HepG2 (cell line): ENCODE measurements at regions not wholly inside any gene's neighbourhood (a gene's known extent, or its start where the extent isn't known, plus 50 kb on each side); places are given as distances from the start of the nearest gene placed in this dataset.

Experiments used
- ATAC-seq: fragments of 200-7000 bp; cut with Tn5 transposase; 3 replicates; pipeline ENCODE4 v1.9.1; 2020; ENCODE audit warnings: mild to moderate bottlenecking, moderate library complexity
- BruUV-seq: library from RNA; stranded (reverse); fragments of 400-500 nt; replicated peaks from 2 replicates; lab custom pipeline; 2021; lab: Mats Ljungman, UMichigan
- CTCF ChIA-PET: fragments of 300-600 bp; formaldehyde crosslinking; extraction: SDS; loops from one replicate; lab custom pipeline; 2021; ENCODE audit warnings: low total read pairs, inconsistent platforms, low intra/inter-chr PET ratio; lab: Yijun Ruan, JAX
- POLR2A ChIA-PET: fragments of 350-600 bp; sonication (Branson Sonifier 250); formaldehyde crosslinking; loops from one replicate; lab custom pipeline; 2020; ENCODE audit warnings: antibody characterized with exemption, inconsistent platforms; lab: Yijun Ruan, JAX
- DNase-seq: peaks from one replicate; pipeline ENCODE4 v3.0.0-alpha.2; 2015; ENCODE audit warnings: low spot score
- FAIRE-seq: peaks from 3 replicates; lab custom pipeline; 2011; peaks lifted over from hg19 to GRCh38; lab: Jason Lieb, UNC
- H2AFZ ChIP-seq: one replicate; pipeline ENCODE4 v1.6.1; 2011; ENCODE audit warnings: low read length, inconsistent platforms
- H3K27ac ChIP-seq: fragments of 300-600 bp; 3 replicates; pipeline ENCODE4 v1.8.0; 2011; ENCODE audit warnings: mixed run types, mild to moderate bottlenecking, mixed read lengths, low read length, inconsistent platforms; ENCODE audit not compliant: insufficient read depth; ENCODE audit errors: extremely low read length
- H3K27me3 ChIP-seq, 2 experiments: fragments of 200-600 bp in 1 of 2; 2 replicates in 1 of 2; 3 replicates in 1 of 2; pipeline versions ENCODE4 v1.6.0 to v1.8.0; 2011; ENCODE audit warnings: low read length in 2 of 2, mild to moderate bottlenecking in 2 of 2, moderate library complexity in 2 of 2, inconsistent platforms in 1 of 2; ENCODE audit not compliant: insufficient read depth in 2 of 2, control insufficient read depth in 1 of 2
- H3K36me3 ChIP-seq, 2 experiments: fragments of 200-600 bp in 1 of 2; replicated peaks in 1 of 2; 2 replicates in 1 of 2; 3 replicates in 1 of 2; pipeline versions ENCODE4 v1.5.1 to v1.8.0; 2011; ENCODE audit warnings: low read length in 2 of 2, inconsistent platforms in 1 of 2; ENCODE audit not compliant: insufficient read depth in 2 of 2, control insufficient read depth in 1 of 2
- H3K4me1 ChIP-seq: 2 replicates; pipeline ENCODE4 v1.5.1; 2012; ENCODE audit warnings: low read length, inconsistent platforms; ENCODE audit not compliant: insufficient read depth
- H3K4me2 ChIP-seq: 2 replicates; pipeline ENCODE4 v1.6.0; 2011; ENCODE audit warnings: low read depth, low read length, inconsistent platforms
- H3K4me3 ChIP-seq, 3 experiments: fragments of 200-600 bp in 1 of 3; sonication (generic), shearing (Covaris generic) in 1 of 3; replicated peaks in 1 of 3; 2 replicates each; pipeline ENCODE4 v1.5.1; 2011 to 2016; ENCODE audit warnings: low read length in 3 of 3, inconsistent platforms in 2 of 3, low read depth in 2 of 3, mild to moderate bottlenecking in 2 of 3, control low read depth in 1 of 3, mixed read lengths in 1 of 3; ENCODE audit not compliant: insufficient read depth in 1 of 3
- H3K79me2 ChIP-seq: one replicate; pipeline ENCODE4 v1.6.1; 2011; ENCODE audit warnings: low read length, inconsistent platforms; ENCODE audit not compliant: insufficient read depth
- H3K9ac ChIP-seq: 2 replicates; pipeline ENCODE4 v1.6.0; 2011; ENCODE audit warnings: mild to moderate bottlenecking, low read depth, low read length, inconsistent platforms; ENCODE audit not compliant: insufficient read depth
- H3K9me3 ChIP-seq: 2 replicates; pipeline ENCODE4 v1.5.1; 2012; ENCODE audit warnings: mild to moderate bottlenecking, low read length
- H4K20me1 ChIP-seq: 2 replicates; pipeline ENCODE4 v1.6.0; 2011; ENCODE audit warnings: inconsistent platforms, mild to moderate bottlenecking, low read length, moderate library complexity; ENCODE audit not compliant: insufficient read depth
- ATM ChIP-seq: fragments of 450-650 bp; IDR thresholded peaks from 2 replicates; pipeline ENCODE4 v1.7.1; 2017; ENCODE audit warnings: mild to moderate bottlenecking, borderline replicate concordance
- CREB1 ChIP-seq, 2 experiments: fragments of 450-650 bp in 1 of 2; IDR thresholded peaks; 2 replicates each; pipeline ENCODE4 v1.6.1; 2016 to 2017; ENCODE audit warnings: control low read depth in 1 of 2, mild to moderate bottlenecking in 1 of 2, missing compliant biosample characterization in 1 of 2, missing genetic modification characterization in 1 of 2
- HOXA9 ChIP-seq: sonication (generic); formaldehyde crosslinking; IDR thresholded peaks from 2 replicates; pipeline ENCODE4 v1.8.1; 2022; ENCODE audit warnings: missing genetic modification reagents, mild to moderate bottlenecking, moderate library complexity, borderline replicate concordance
- NBN ChIP-seq: fragments of 450-650 bp; conservative IDR thresholded peaks from 2 replicates; pipeline ENCODE4 v1.6.1; 2017
- NFE2L2 ChIP-seq: fragments of 150-350 bp; IDR thresholded peaks from 2 replicates; pipeline ENCODE4 v1.6.1; 2014; ENCODE audit warnings: low read length
- NFRKB ChIP-seq: fragments of 450-650 bp; IDR thresholded peaks from 2 replicates; pipeline ENCODE4 v1.6.1; 2017
- NONO ChIP-seq, 2 experiments: fragments of 450-650 bp in 1 of 2; sonication (generic) in 1 of 2; formaldehyde crosslinking in 1 of 2; IDR thresholded peaks in 1 of 2; conservative IDR thresholded peaks in 1 of 2; 2 replicates each; pipeline versions ENCODE4 v1.6.1 to v1.8.0; 2017 to 2022; ENCODE audit warnings: mild to moderate bottlenecking in 1 of 2, missing genetic modification reagents in 1 of 2, moderate library complexity in 1 of 2
- PHB2 ChIP-seq: fragments of 450-650 bp; IDR thresholded peaks from 2 replicates; pipeline ENCODE4 v1.6.1; 2018; ENCODE audit not compliant: partially characterized antibody
- THRA ChIP-seq: sonication (generic); formaldehyde crosslinking; IDR thresholded peaks from 2 replicates; pipeline ENCODE4 v1.4.0; 2020; ENCODE audit warnings: missing genetic modification reagents, borderline replicate concordance
- ZBTB34 ChIP-seq: sonication (generic); formaldehyde crosslinking; IDR thresholded peaks from 2 replicates; pipeline ENCODE4 v1.8.0; 2022; ENCODE audit warnings: mild to moderate bottlenecking, missing genetic modification reagents
- ZFP36 ChIP-seq: fragments of 150-350 bp; IDR thresholded peaks from 2 replicates; pipeline ENCODE4 v1.6.1; 2018; ENCODE audit warnings: borderline replicate concordance, low read length, low read depth; ENCODE audit not compliant: partially characterized antibody
- ZNF282 ChIP-seq: fragments of 450-650 bp; IDR thresholded peaks from 2 replicates; pipeline ENCODE4 v1.6.1; 2018; ENCODE audit not compliant: partially characterized antibody
- ZNF589 ChIP-seq: sonication (generic); formaldehyde crosslinking; conservative IDR thresholded peaks from 2 replicates; pipeline ENCODE4 v1.8.0; 2022; ENCODE audit warnings: mild to moderate bottlenecking, moderate library complexity, missing genetic modification reagents
- ZNF672 ChIP-seq: sonication (generic); formaldehyde crosslinking; IDR thresholded peaks from 2 replicates; pipeline ENCODE4 v1.8.1; 2022; ENCODE audit warnings: missing genetic modification reagents
- ZSCAN29 ChIP-seq: sonication (generic); formaldehyde crosslinking; conservative IDR thresholded peaks from 2 replicates; pipeline ENCODE4 v1.4.0; 2020; ENCODE audit warnings: mild to moderate bottlenecking, missing genetic modification reagents
- WGBS: methylation state at CpG from one replicate; pipeline ENCODE4 v1.1.6; 2017; ENCODE audit warnings: low lambda C conversion rate; 5-methylcytosine and 5-hydroxymethylcytosine counted together
- in situ Hi-C: cut with HindIII; loops from 2 replicates; pipeline ENCODE4 v1.10.0; 2017; ENCODE audit warnings: low pct_unique_long_range_greater_than_20kb; ENCODE audit not compliant: extremely low pct_ligation_motif_present
- intact Hi-C: fragments of 100-400 bp; cut with micrococcal nuclease; formaldehyde crosslinking; loops from one replicate; pipeline ENCODE4 v1.10.0; 2022; ENCODE audit not compliant: unreplicated experiment
- TF ChIP-seq, protein P1 (sequence below): sonication (generic); formaldehyde crosslinking; IDR thresholded peaks from 2 replicates; pipeline ENCODE4 v1.4.0; 2020; ENCODE audit warnings: mild to moderate bottlenecking, missing genetic modification reagents
- TF ChIP-seq, protein P2 (sequence below): sonication (generic); formaldehyde crosslinking; IDR thresholded peaks from 2 replicates; pipeline ENCODE4 v1.8.0; 2022; ENCODE audit warnings: missing genetic modification reagents, mild to moderate bottlenecking, moderate library complexity, borderline replicate concordance

DNA sequence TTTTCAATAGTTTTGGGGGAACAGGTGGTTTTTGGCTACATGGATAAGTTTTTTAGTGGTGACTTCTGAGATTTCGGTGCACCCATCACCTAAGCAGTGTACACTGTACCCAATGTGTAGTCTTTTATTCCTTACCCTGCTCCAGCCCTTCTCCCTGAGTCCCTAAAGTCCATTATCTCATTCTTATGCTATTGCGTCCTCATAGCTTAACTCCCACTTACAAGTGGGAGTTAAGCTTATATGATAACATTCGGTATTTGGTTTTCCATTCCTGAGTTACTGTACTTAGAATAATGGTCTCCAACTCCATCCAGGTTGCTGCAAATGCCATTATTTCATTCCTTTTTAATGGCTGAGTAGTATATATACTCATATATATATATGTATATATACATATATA, 90.9 kb upstream of the ACSL3 start (continued):
- TF ChIP-seq ZBTB34 (CRISPR knock-in tag) = no peak
- TF ChIP-seq THRA (CRISPR knock-in tag) = no peak

GRCh38 chr2:222771832-222772231, 89.0 kb upstream of the ACSL3 start:
- BruUV-seq = no TSS peak
- H3K79me2 ChIP-seq = no peaks in the 10 kb centered on the region
- no peaks in the 10 kb centered on the region for H3K9me3 ChIP-seq
- H3K4me1 ChIP-seq = peaks cover 35% of the 10 kb centered on the region
- ChIA-PET POLR2A (no interaction called here), CTCF (no interaction called here)
- H4K20me1 ChIP-seq = no peaks in the 10 kb centered on the region
- no peaks in the 10 kb centered on the region for H3K36me3 ChIP-seq
- no peak overlapping the region for H3K9ac ChIP-seq
- H3K4me2 ChIP-seq = no peak overlapping the region
- H2AFZ ChIP-seq = peak overlapping the region; percentile 33
- DNase-seq = no peak
- in situ Hi-C loops (no loop called here), intact Hi-C loops (no loop called here)
- no peaks in the 10 kb centered on the region; a peak in 1 of 5 replicates for H3K27me3 ChIP-seq
- H3K27ac ChIP-seq = no peak overlapping the region
- 73% methylated on average over 3 of the region's 3 CpGs for WGBS
- FAIRE-seq = no peak
- no peak for ATAC-seq
- H3K4me3 ChIP-seq = no peak overlapping the region
- 0 out of 2 replicates have a peak, but pooled peaks have one; percentile 78 for TF ChIP-seq ATM
- TF ChIP-seq, protein P1, sequence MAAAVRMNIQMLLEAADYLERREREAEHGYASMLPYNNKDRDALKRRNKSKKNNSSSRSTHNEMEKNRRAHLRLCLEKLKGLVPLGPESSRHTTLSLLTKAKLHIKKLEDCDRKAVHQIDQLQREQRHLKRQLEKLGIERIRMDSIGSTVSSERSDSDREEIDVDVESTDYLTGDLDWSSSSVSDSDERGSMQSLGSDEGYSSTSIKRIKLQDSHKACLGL (CRISPR knock-in tag) = no peak
- TF ChIP-seq NBN = peak; percentile 93
- peak; percentile 58 for TF ChIP-seq PHB2
- peak; percentile 75 for TF ChIP-seq ZNF282
- TF ChIP-seq HOXA9 (CRISPR knock-in tag) = peak; percentile 39; the same call in 1 of the 2 replicates
- peak; percentile 11; the same call in 1 of the 2 replicates for TF ChIP-seq CREB1 (IDR thresholded peaks at IDR 0.05)
- no peak for TF ChIP-seq CREB1 (CRISPR knock-in tag; IDR thresholded peaks at IDR 0.05)
- peak; percentile 35; the same call in 1 of the 2 replicates for TF ChIP-seq NFRKB
- TF ChIP-seq, protein P2, sequence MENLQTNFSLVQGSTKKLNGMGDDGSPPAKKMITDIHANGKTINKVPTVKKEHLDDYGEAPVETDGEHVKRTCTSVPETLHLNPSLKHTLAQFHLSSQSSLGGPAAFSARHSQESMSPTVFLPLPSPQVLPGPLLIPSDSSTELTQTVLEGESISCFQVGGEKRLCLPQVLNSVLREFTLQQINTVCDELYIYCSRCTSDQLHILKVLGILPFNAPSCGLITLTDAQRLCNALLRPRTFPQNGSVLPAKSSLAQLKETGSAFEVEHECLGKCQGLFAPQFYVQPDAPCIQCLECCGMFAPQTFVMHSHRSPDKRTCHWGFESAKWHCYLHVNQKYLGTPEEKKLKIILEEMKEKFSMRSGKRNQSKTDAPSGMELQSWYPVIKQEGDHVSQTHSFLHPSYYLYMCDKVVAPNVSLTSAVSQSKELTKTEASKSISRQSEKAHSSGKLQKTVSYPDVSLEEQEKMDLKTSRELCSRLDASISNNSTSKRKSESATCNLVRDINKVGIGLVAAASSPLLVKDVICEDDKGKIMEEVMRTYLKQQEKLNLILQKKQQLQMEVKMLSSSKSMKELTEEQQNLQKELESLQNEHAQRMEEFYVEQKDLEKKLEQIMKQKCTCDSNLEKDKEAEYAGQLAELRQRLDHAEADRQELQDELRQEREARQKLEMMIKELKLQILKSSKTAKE (CRISPR knock-in tag) = peak; percentile 17; the same call in 1 of the 2 replicates
- TF ChIP-seq ZNF589 (CRISPR knock-in tag) = no peak
- TF ChIP-seq NONO (IDR thresholded peaks at IDR 0.05) = 0 out of 2 replicates have a peak, but pooled peaks have one; percentile 67
- TF ChIP-seq NONO (CRISPR knock-in tag; conservative IDR thresholded peaks at IDR 0.05) = no peak
- TF ChIP-seq NFE2L2 = no peak
- TF ChIP-seq ZSCAN29 (CRISPR knock-in tag) = no peak
- TF ChIP-seq ZFP36 = no peak
- 0 out of 2 replicates have a peak, but pooled peaks have one; percentile 9 for TF ChIP-seq ZNF672
